Medulla oblongata (tissue), 1 donor: ENCODE measurements at regions not wholly inside any gene's neighbourhood (a gene's known extent, or its start where the extent isn't known, plus 50 kb on each side); places are given as distances from the start of the nearest gene placed in this dataset.

Source experiments
- DNase-seq: peaks from one replicate; pipeline ENCODE4 v3.0.0-alpha.2; 2015; ENCODE audit errors: extremely low spot score

GRCh38 chr20:39163993-39164392, 201.8 kb downstream of the DHX35 start:
- DNase-seq: no peak

- DNase-seq: no peak
Measured at GRCh38 chr20:39161900-39162299, 199.8 kb downstream of the DHX35 start.

- no peak for DNase-seq
Measured at GRCh38 chr20:39155971-39156370, 193.8 kb downstream of the DHX35 start.

GRCh38 chr20:39152742-39153141, 190.6 kb downstream of the DHX35 start:
- DNase-seq: no peak

GRCh38 chr20:39152126-39152525, 190.0 kb downstream of the DHX35 start:
- no peak for DNase-seq

- DNase-seq: no peak
Measured at GRCh38 chr20:39150501-39150900, 188.4 kb downstream of the DHX35 start.

GRCh38 chr20:39146394-39146793, 184.2 kb downstream of the DHX35 start:
- DNase-seq: no peak

- no peak for DNase-seq
Measured at GRCh38 chr20:39145921-39146320, 183.8 kb downstream of the DHX35 start.

- no peak for DNase-seq
Measured at GRCh38 chr20:39144757-39145156, 182.6 kb downstream of the DHX35 start.

GRCh38 chr20:39142407-39143096, 180.4 kb downstream of the DHX35 start:
- no peak for DNase-seq

- no peak for DNase-seq
Measured at GRCh38 chr20:39137299-39137698, 175.2 kb downstream of the DHX35 start.

GRCh38 chr20:39136798-39137197, 174.7 kb downstream of the DHX35 start:
- no peak for DNase-seq

- DNase-seq: no peak
Measured at GRCh38 chr20:39135885-39136544, 173.9 kb downstream of the DHX35 start.

GRCh38 chr20:39133201-39133600, 171.1 kb downstream of the DHX35 start:
- DNase-seq: no peak

GRCh38 chr20:39132511-39132910, 170.4 kb downstream of the DHX35 start:
- no peak for DNase-seq

- no peak for DNase-seq
Measured at GRCh38 chr20:39132093-39132492, 169.9 kb downstream of the DHX35 start.

- no peak for DNase-seq
Measured at GRCh38 chr20:39130627-39131026, 168.5 kb downstream of the DHX35 start.

- no peak for DNase-seq
Measured at GRCh38 chr20:39129523-39129922, 167.4 kb downstream of the DHX35 start.

GRCh38 chr20:39124064-39124463, 161.9 kb downstream of the DHX35 start:
- no peak for DNase-seq

- no peak for DNase-seq
Measured at GRCh38 chr20:39123185-39123557, 161.0 kb downstream of the DHX35 start.

- no peak for DNase-seq
Measured at GRCh38 chr20:39117491-39117890, 155.3 kb downstream of the DHX35 start.

GRCh38 chr20:39116020-39116419, 153.9 kb downstream of the DHX35 start:
- no peak for DNase-seq

GRCh38 chr20:39112178-39112743, 150.1 kb downstream of the DHX35 start:
- DNase-seq: peak; percentile 37
